ENCODE measurements at regions not wholly inside any gene's neighbourhood (a gene's known extent, or its start where the extent isn't known, plus 50 kb on each side); places are given as distances from the start of the nearest gene placed in this dataset.

- H3K9ac ChIP-seq: no peak overlapping the region
- H3K9me2 ChIP-seq (ENCODE audit: insufficient read depth): 0 out of 2 replicates have a peak, but pooled peaks cover 5% of the 10 kb centered on the region
- H3K79me2 ChIP-seq (ENCODE audit: insufficient read depth): no peaks in the 10 kb centered on the region
- H3K4me1 ChIP-seq (ENCODE audit: insufficient read depth): no peaks in the 10 kb centered on the region
- no peak for DNase-seq
- H3F3A ChIP-seq (ENCODE audit: insufficient read depth): no peaks in the 10 kb centered on the region
- no peaks in the 10 kb centered on the region for H3K27me3 ChIP-seq (replicated peaks; ENCODE audit: insufficient read depth)
- in situ Hi-C loops (cut with MboI): no loop called here
- WGBS, 2 experiments (ENCODE audit: low coverage in 1 of 2, low lambda C conversion rate in 2 of 2, missing lambda C conversion rate in 2 of 2): 55 to 60% methylated on average over 10 of the region's 10 CpGs
- H3K9me3 ChIP-seq (ENCODE audit: low read depth): no peaks in the 10 kb centered on the region
- TF ChIP-seq EZH2phosphoT487 (IDR thresholded peaks at IDR 0.05; ENCODE audit: insufficient read depth, low read depth): no peak
- no peak for TF ChIP-seq EZH2 (IDR thresholded peaks at IDR 0.05; ENCODE audit: insufficient read depth, poor library complexity, severe bottlenecking)
- H2AFZ ChIP-seq: no peak overlapping the region
- H3K4me3 ChIP-seq: no peak overlapping the region
- H4K20me1 ChIP-seq (ENCODE audit: insufficient read depth): no peaks in the 10 kb centered on the region
- H3K27ac ChIP-seq: no peak overlapping the region
- H3K36me3 ChIP-seq (ENCODE audit: low read depth): no peaks in the 10 kb centered on the region
- no peak overlapping the region for H3K4me2 ChIP-seq (ENCODE audit: unreplicated experiment)
Observed at GRCh38 chr6:155693573-155694418, 238.2 kb upstream of the NOX3 start.

GRCh38 chr6:155690820-155691219 lies 235.2 kb upstream of the NOX3 start:
- H3K9me3 ChIP-seq (ENCODE audit: low read depth): no peaks in the 10 kb centered on the region
- in situ Hi-C loops (cut with MboI): no loop called here
- no peak overlapping the region for H3K4me2 ChIP-seq (ENCODE audit: unreplicated experiment)
- no peaks in the 10 kb centered on the region for H3K79me2 ChIP-seq (ENCODE audit: insufficient read depth)
- H3F3A ChIP-seq (ENCODE audit: insufficient read depth): no peaks in the 10 kb centered on the region
- H3K4me1 ChIP-seq (ENCODE audit: insufficient read depth): no peaks in the 10 kb centered on the region
- no peaks in the 10 kb centered on the region for H3K36me3 ChIP-seq (ENCODE audit: low read depth)
- no peak overlapping the region for H2AFZ ChIP-seq
- 0 out of 2 replicates have a peak, but pooled peaks cover 5% of the 10 kb centered on the region for H3K9me2 ChIP-seq (ENCODE audit: insufficient read depth)
- H3K9ac ChIP-seq: no peak overlapping the region
- no peak overlapping the region for H3K27ac ChIP-seq
- no peak for DNase-seq
- WGBS, 2 experiments (ENCODE audit: low coverage in 1 of 2, low lambda C conversion rate in 2 of 2, missing lambda C conversion rate in 2 of 2): 18 to 19% methylated on average over 3 of the region's 3 CpGs
- TF ChIP-seq EZH2phosphoT487 (IDR thresholded peaks at IDR 0.05; ENCODE audit: insufficient read depth, low read depth): no peak
- no peak for TF ChIP-seq EZH2 (IDR thresholded peaks at IDR 0.05; ENCODE audit: insufficient read depth, poor library complexity, severe bottlenecking)
- no peaks in the 10 kb centered on the region for H3K27me3 ChIP-seq (replicated peaks; ENCODE audit: insufficient read depth)
- H3K4me3 ChIP-seq: no peak overlapping the region
- H4K20me1 ChIP-seq (ENCODE audit: insufficient read depth): no peaks in the 10 kb centered on the region

GRCh38 chr6:155687645-155688044 lies 232.0 kb upstream of the NOX3 start:
- Histone ChIP-seq H3K27me3 (replicated peaks; ENCODE audit: insufficient read depth) (no peaks in the 10 kb centered on the region), H3K4me1 (ENCODE audit: insufficient read depth) (no peaks in the 10 kb centered on the region), H3K9ac (no peak overlapping the region), H3K79me2 (ENCODE audit: insufficient read depth) (no peaks in the 10 kb centered on the region), H3K4me3 (no peak overlapping the region), H3K9me3 (ENCODE audit: low read depth) (no peaks in the 10 kb centered on the region), H3F3A (ENCODE audit: insufficient read depth) (no peaks in the 10 kb centered on the region), H4K20me1 (ENCODE audit: insufficient read depth) (no peaks in the 10 kb centered on the region), H3K4me2 (ENCODE audit: unreplicated experiment) (no peak overlapping the region), H2AFZ (no peak overlapping the region), H3K9me2 (ENCODE audit: insufficient read depth) (no peaks in the 10 kb centered on the region), H3K27ac (no peak overlapping the region), H3K36me3 (ENCODE audit: low read depth) (no peaks in the 10 kb centered on the region)
- 18 to 19% methylated on average over 6 of the region's 6 CpGs for WGBS, 2 experiments (ENCODE audit: low coverage in 1 of 2, low lambda C conversion rate in 2 of 2, missing lambda C conversion rate in 2 of 2)
- in situ Hi-C loops (cut with MboI): no loop called here
- DNase-seq: no peak
- TF ChIP-seq EZH2phosphoT487 (IDR thresholded peaks at IDR 0.05; ENCODE audit: insufficient read depth, low read depth) (no peak), EZH2 (IDR thresholded peaks at IDR 0.05; ENCODE audit: insufficient read depth, poor library complexity, severe bottlenecking) (no peak)

GRCh38 chr6:155684416-155685196 lies 229.0 kb upstream of the NOX3 start:
- TF ChIP-seq EZH2 (IDR thresholded peaks at IDR 0.05; ENCODE audit: insufficient read depth, poor library complexity, severe bottlenecking) (no peak), EZH2phosphoT487 (IDR thresholded peaks at IDR 0.05; ENCODE audit: insufficient read depth, low read depth) (no peak)
- in situ Hi-C loops (cut with MboI): no loop called here
- no peak overlapping the region for H3K4me3 ChIP-seq
- DNase-seq: no peak
- no peak overlapping the region for H3K27ac ChIP-seq
- H3F3A ChIP-seq (ENCODE audit: insufficient read depth): no peaks in the 10 kb centered on the region
- H4K20me1 ChIP-seq (ENCODE audit: insufficient read depth): no peaks in the 10 kb centered on the region
- no peaks in the 10 kb centered on the region for H3K4me1 ChIP-seq (ENCODE audit: insufficient read depth)
- no peak overlapping the region for H3K9ac ChIP-seq
- H3K36me3 ChIP-seq (ENCODE audit: low read depth): no peaks in the 10 kb centered on the region
- H2AFZ ChIP-seq: no peak overlapping the region
- H3K9me3 ChIP-seq (ENCODE audit: low read depth): no peaks in the 10 kb centered on the region
- H3K27me3 ChIP-seq (replicated peaks; ENCODE audit: insufficient read depth): no peaks in the 10 kb centered on the region
- H3K79me2 ChIP-seq (ENCODE audit: insufficient read depth): no peaks in the 10 kb centered on the region
- WGBS, 2 experiments (ENCODE audit: low coverage in 1 of 2, low lambda C conversion rate in 2 of 2, missing lambda C conversion rate in 2 of 2): 26 to 33% methylated on average over 5 of the region's 5 CpGs
- no peak overlapping the region for H3K4me2 ChIP-seq (ENCODE audit: unreplicated experiment)
- no peaks in the 10 kb centered on the region for H3K9me2 ChIP-seq (ENCODE audit: insufficient read depth)

Data from GM23248 (cell line).